ENCODE measurements at regions not wholly inside any gene's neighbourhood (a gene's known extent, or its start where the extent isn't known, plus 50 kb on each side); places are given as distances from the start of the nearest gene placed in this dataset.

DNA sequence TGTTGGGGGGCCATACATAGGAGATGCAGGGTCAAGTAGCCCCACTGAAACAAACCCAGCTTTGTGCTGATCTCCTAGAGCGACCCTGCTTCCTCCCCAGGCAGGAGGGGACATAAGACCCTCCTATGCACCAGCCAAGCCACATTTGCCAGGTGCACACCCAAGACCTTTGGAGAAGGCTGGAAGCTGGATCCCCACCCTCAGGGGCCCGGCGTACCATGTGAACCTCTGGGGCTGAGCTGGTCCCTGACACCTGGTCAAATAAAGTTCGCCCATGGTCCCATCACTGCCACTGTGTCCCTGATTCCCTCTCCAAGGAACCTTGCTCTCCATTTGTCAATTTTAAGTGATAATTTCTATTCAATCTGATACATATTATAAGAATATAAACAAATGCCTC, 162.1 kb upstream of the VASH1 start:
- DNase-seq (ENCODE audit: low read depth): no peak
- TF ChIP-seq, protein P1, sequence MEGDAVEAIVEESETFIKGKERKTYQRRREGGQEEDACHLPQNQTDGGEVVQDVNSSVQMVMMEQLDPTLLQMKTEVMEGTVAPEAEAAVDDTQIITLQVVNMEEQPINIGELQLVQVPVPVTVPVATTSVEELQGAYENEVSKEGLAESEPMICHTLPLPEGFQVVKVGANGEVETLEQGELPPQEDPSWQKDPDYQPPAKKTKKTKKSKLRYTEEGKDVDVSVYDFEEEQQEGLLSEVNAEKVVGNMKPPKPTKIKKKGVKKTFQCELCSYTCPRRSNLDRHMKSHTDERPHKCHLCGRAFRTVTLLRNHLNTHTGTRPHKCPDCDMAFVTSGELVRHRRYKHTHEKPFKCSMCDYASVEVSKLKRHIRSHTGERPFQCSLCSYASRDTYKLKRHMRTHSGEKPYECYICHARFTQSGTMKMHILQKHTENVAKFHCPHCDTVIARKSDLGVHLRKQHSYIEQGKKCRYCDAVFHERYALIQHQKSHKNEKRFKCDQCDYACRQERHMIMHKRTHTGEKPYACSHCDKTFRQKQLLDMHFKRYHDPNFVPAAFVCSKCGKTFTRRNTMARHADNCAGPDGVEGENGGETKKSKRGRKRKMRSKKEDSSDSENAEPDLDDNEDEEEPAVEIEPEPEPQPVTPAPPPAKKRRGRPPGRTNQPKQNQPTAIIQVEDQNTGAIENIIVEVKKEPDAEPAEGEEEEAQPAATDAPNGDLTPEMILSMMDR (IDR thresholded peaks at IDR 0.05; ENCODE audit: low read length, missing control alignments): no peak
- no peak overlapping the region for H3K4me3 ChIP-seq (replicated peaks; ENCODE audit: low read depth, low read length)

DNA sequence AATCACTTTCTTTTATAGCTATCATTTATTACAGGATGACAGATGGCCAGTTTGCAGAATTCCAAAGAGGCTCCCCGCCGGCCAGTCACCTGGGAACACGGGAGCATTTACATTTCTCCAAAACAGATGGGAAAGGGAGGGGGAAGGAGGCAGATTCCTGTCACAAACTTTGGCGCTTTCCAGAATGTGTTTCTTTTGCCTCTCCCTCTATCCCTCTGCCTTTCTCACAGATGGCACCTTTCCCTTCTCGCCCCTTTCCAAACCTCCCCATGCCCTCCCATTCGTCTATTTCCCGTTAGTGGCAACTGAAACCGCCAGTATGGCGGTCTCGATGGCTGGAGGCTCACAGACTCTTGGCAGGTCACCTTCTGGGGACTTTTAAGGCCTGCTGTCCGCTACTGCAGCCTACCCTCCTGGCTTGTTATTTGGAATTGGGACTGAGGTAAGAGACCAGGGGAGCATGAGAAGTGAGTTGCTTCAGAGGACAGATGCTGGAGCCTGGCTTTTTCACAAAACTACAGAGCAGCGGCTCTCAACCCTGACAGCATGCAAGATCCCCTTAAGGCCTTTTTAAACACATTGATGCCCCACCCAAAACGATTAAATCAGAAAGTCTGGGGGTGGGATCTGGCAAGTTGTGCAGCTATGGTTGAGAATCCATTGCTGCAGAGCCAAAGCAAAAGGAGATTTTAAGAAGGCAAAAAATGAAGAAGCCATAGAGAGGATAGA, 161.5 kb upstream of the VASH1 start:
- H3K4me3 ChIP-seq (replicated peaks; ENCODE audit: low read depth, low read length): no peak overlapping the region
- DNase-seq (ENCODE audit: low read depth): no peak
- TF ChIP-seq, protein P1 (IDR thresholded peaks at IDR 0.05; ENCODE audit: low read length, missing control alignments): no peak

DNA sequence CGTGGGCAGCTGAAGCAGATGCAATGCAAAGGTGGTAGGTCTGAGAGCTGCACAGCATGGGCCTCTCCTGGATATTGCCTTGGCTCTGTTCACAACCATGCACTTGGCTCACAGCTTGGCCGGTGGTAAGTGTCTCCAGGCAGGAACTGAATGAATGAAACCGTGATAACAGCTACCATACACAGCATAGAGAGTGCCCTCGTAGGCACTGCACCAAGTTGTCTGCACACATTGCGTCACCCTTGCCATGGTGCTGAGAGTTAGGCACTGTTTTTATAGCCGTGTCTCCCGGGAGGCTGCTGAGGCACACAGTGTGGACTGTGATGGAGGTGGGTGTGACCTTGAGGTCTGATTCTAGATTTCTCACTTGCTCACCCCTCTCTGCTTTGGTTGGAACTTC, 157.6 kb upstream of the VASH1 start:
- TF ChIP-seq, protein P1 (IDR thresholded peaks at IDR 0.05; ENCODE audit: low read length, missing control alignments): no peak
- H3K4me3 ChIP-seq (replicated peaks; ENCODE audit: low read depth, low read length): no peak overlapping the region

DNA sequence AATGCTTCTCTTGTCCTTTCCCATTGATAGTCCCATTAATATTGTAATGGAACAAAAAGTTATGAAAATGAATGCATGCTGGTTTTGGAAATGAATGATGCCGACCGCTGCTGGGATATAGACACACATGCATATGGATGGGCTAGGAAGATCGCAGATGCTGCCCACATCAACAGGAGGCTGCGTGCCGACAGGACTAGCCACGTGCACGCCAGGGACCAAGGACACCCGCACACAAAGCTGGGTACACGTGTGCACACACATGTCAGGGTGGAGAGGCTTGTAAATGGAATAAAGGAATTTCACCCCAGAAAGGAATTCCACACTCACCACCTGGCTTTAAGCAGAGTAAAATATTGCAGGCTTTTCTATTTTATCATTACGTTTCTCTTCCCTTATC, 153.8 kb upstream of the VASH1 start:
- DNase-seq (ENCODE audit: low read depth): no peak
- TF ChIP-seq, protein P1 (IDR thresholded peaks at IDR 0.05; ENCODE audit: low read length, missing control alignments): no peak
- no peak overlapping the region for H3K4me3 ChIP-seq (replicated peaks; ENCODE audit: low read depth, low read length)

More for the DNA sequence above, 157.6 kb upstream of the VASH1 start:
- no peak for DNase-seq (ENCODE audit: low read depth)

DNA sequence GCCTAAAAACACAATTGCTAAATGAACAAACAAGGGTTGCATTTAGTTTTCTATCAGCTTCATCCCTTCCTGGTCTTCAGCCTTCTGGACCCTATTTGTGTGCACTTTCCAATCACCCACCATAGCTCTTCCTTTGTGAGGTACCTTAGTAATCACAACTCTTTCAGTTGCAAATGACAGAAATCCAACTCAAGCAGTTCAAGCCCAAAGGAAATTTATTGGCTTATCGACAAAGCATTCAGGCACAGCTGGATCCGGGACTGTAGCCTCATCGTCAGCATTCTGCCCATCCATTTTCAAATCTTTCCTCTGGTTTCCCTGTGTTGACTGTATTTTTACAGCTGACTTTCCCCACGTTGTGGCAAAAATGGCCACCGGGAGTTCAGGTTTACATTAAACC, 148.6 kb upstream of the VASH1 start:
- TF ChIP-seq, protein P1 (IDR thresholded peaks at IDR 0.05; ENCODE audit: low read length, missing control alignments): no peak
- no peak overlapping the region for H3K4me3 ChIP-seq (replicated peaks; ENCODE audit: low read depth, low read length)
- no peak for DNase-seq (ENCODE audit: low read depth)

DNA sequence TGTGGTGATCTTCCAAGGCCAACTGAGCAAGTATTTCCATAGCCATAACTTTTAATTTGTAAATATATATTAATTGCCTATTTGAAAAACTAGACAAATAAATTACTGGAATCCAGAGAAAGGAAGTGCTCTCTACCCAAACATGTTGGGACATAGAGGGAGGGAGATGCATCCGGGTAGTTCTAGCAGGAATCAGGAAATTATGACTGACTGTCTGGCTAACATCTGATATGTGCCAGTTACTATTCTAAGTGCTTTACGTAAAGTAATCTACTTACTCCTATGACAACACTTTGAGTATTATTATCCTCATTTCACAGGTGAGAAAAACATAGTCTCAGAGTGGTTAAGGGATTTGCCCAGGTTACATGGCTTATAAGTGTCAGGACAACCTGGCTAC, 147.7 kb upstream of the VASH1 start:
- TF ChIP-seq, protein P1 (IDR thresholded peaks at IDR 0.05; ENCODE audit: low read length, missing control alignments): no peak
- H3K4me3 ChIP-seq (replicated peaks; ENCODE audit: low read depth, low read length): no peak overlapping the region

DNA sequence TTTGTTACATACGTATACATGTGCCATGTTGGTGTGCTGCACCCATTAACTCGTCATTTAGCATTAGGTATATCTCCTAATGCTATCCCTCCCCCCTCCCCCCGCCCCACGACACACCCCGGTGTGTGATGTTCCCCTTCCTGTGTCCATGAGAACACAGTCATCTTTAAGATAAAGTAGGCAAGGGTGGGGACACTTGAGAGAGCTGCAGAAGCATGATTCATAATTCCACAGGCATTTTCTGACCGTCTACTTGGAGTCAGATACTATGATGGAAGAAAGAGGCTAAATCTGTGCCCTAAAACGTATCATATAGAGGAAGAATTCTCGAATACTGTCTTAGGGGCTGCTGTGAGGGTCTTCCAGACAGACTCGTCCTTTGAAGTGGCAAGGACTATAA, 145.9 kb upstream of the VASH1 start:
- TF ChIP-seq, protein P1 (IDR thresholded peaks at IDR 0.05; ENCODE audit: low read length, missing control alignments): no peak
- no peak for DNase-seq (ENCODE audit: low read depth)

More for the DNA sequence above, 147.7 kb upstream of the VASH1 start:
- DNase-seq (ENCODE audit: low read depth): no peak

More for the DNA sequence above, 145.9 kb upstream of the VASH1 start:
- H3K4me3 ChIP-seq (replicated peaks; ENCODE audit: low read depth, low read length): no peak overlapping the region
